Nephron (organoid): ENCODE measurements at regions not wholly inside any gene's neighbourhood (a gene's known extent, or its start where the extent isn't known, plus 50 kb on each side); places are given as distances from the start of the nearest gene placed in this dataset.

ENCODE experiments used
- H3K27ac Mint-ChIP-seq, 3 experiments: 2 replicates each; pipeline ENCODE4 v1.8.0; 2020; ENCODE audit warnings: mixed read lengths in 3 of 3, mild to moderate bottlenecking in 2 of 3, moderate library complexity in 1 of 3
- H3K27me3 Mint-ChIP-seq: 2 replicates; pipeline ENCODE4 v1.8.0; 2021; ENCODE audit warnings: low read depth, mild to moderate bottlenecking, moderate library complexity, mixed read lengths
- H3K36me3 Mint-ChIP-seq: 2 replicates; pipeline ENCODE4 v1.8.0; 2020; ENCODE audit warnings: low read depth, mixed read lengths
- H3K4me1 Mint-ChIP-seq: 2 replicates; pipeline ENCODE4 v1.8.0; 2020; ENCODE audit warnings: mixed read lengths
- H3K4me3 Mint-ChIP-seq, 3 experiments: 2 replicates each; pipeline ENCODE4 v1.8.0; 2020; ENCODE audit warnings: mild to moderate bottlenecking in 3 of 3, mixed read lengths in 3 of 3, moderate library complexity in 2 of 3
- H3K9me3 Mint-ChIP-seq: 2 replicates; pipeline ENCODE4 v1.8.0; 2020; ENCODE audit warnings: mixed read lengths
- CTCF ChIP-seq, 3 experiments: fragments of 200-600 bp; sonication (generic); IDR thresholded peaks; one replicate each; pipeline ENCODE4 v1.5.0; 2021; ENCODE audit warnings: antibody characterized with exemption in 3 of 3; ENCODE audit not compliant: unreplicated experiment in 3 of 3

- no peak for TF ChIP-seq CTCF (IDR thresholded peaks at IDR 0.05; ENCODE audit: unreplicated experiment in 3 of 3)
- no peak overlapping the region for H3K27ac Mint-ChIP-seq
These were observed 71.7 kb upstream of the GTSF1L start for GRCh38 chr20:43798291-43799149.

GRCh38 chr20:43794326-43794725, 67.5 kb upstream of the GTSF1L start:
- peaks cover 19% of the 10 kb centered on the region for H3K9me3 Mint-ChIP-seq
- H3K27me3 Mint-ChIP-seq: peaks cover 8% of the 10 kb centered on the region
- no peak overlapping the region for H3K4me3 Mint-ChIP-seq
- no peaks in the 10 kb centered on the region for H3K36me3 Mint-ChIP-seq
- no peak for TF ChIP-seq CTCF (IDR thresholded peaks at IDR 0.05; ENCODE audit: unreplicated experiment in 3 of 3)
- H3K4me1 Mint-ChIP-seq: peaks cover 8% of the 10 kb centered on the region
- no peak overlapping the region for H3K27ac Mint-ChIP-seq

More at GRCh38 chr20:43798291-43799149, 71.7 kb upstream of the GTSF1L start:
- Mint-ChIP-seq H3K4me3 (no peak overlapping the region), H3K27me3 (peaks cover 4% of the 10 kb centered on the region), H3K36me3 (no peaks in the 10 kb centered on the region), H3K4me1 (peaks cover 12% of the 10 kb centered on the region), H3K9me3 (peaks cover 11% of the 10 kb centered on the region)

- H3K4me1 Mint-ChIP-seq: no peaks in the 10 kb centered on the region
- no peak for TF ChIP-seq CTCF (IDR thresholded peaks at IDR 0.05; ENCODE audit: unreplicated experiment in 3 of 3)
- H3K27ac Mint-ChIP-seq: no peak overlapping the region
- H3K36me3 Mint-ChIP-seq: no peaks in the 10 kb centered on the region
- H3K27me3 Mint-ChIP-seq: peaks cover 5% of the 10 kb centered on the region
- H3K4me3 Mint-ChIP-seq: no peak overlapping the region
- peaks cover 12% of the 10 kb centered on the region for H3K9me3 Mint-ChIP-seq
These were observed 62.8 kb upstream of the GTSF1L start for GRCh38 chr20:43789593-43789992.

- peaks cover 11% of the 10 kb centered on the region for H3K9me3 Mint-ChIP-seq
- H3K36me3 Mint-ChIP-seq: no peaks in the 10 kb centered on the region
- H3K4me1 Mint-ChIP-seq: no peaks in the 10 kb centered on the region
- no peak overlapping the region for H3K4me3 Mint-ChIP-seq
- peaks cover 5% of the 10 kb centered on the region for H3K27me3 Mint-ChIP-seq
- H3K27ac Mint-ChIP-seq: no peak overlapping the region
- TF ChIP-seq CTCF (IDR thresholded peaks at IDR 0.05; ENCODE audit: unreplicated experiment in 3 of 3): no peak
These were observed 61.1 kb upstream of the GTSF1L start for GRCh38 chr20:43787937-43788336.

- Mint-ChIP-seq H3K4me3 (no peak overlapping the region), H3K27me3 (peaks cover 5% of the 10 kb centered on the region), H3K4me1 (no peaks in the 10 kb centered on the region), H3K27ac (no peak overlapping the region), H3K9me3 (peaks cover 1% of the 10 kb centered on the region), H3K36me3 (no peaks in the 10 kb centered on the region)
- TF ChIP-seq CTCF (IDR thresholded peaks at IDR 0.05; ENCODE audit: unreplicated experiment in 3 of 3): no peak
These were observed 60.1 kb upstream of the GTSF1L start for GRCh38 chr20:43786885-43787284.

- H3K27ac Mint-ChIP-seq: no peak overlapping the region
These were observed 54.4 kb upstream of the GTSF1L start for GRCh38 chr20:43781215-43781614.

More at GRCh38 chr20:43781215-43781614, 54.4 kb upstream of the GTSF1L start:
- peaks cover 4% of the 10 kb centered on the region for H3K9me3 Mint-ChIP-seq
- peaks cover 5% of the 10 kb centered on the region for H3K27me3 Mint-ChIP-seq
- H3K36me3 Mint-ChIP-seq: no peaks in the 10 kb centered on the region
- H3K4me3 Mint-ChIP-seq: no peak overlapping the region
- no peaks in the 10 kb centered on the region for H3K4me1 Mint-ChIP-seq
- no peak for TF ChIP-seq CTCF (IDR thresholded peaks at IDR 0.05; ENCODE audit: unreplicated experiment in 3 of 3)
